HG02884 (cell line): ENCODE measurements at regions not wholly inside any gene's neighbourhood (a gene's known extent, or its start where the extent isn't known, plus 50 kb on each side); places are given as distances from the start of the nearest gene placed in this dataset.
"Not testable (repeated sequence)": the region's sequence is repeated elsewhere in the genome, so short reads cannot be mapped to it uniquely, and the experiment has no call there.

Experiments
- ATAC-seq: cut with Tn5 transposase; IDR thresholded peaks from one replicate; pipeline ENCODE4 v1.9.1; 2021; ENCODE audit warnings: mild to moderate bottlenecking, moderate library complexity; ENCODE audit not compliant: unreplicated experiment

DNA sequence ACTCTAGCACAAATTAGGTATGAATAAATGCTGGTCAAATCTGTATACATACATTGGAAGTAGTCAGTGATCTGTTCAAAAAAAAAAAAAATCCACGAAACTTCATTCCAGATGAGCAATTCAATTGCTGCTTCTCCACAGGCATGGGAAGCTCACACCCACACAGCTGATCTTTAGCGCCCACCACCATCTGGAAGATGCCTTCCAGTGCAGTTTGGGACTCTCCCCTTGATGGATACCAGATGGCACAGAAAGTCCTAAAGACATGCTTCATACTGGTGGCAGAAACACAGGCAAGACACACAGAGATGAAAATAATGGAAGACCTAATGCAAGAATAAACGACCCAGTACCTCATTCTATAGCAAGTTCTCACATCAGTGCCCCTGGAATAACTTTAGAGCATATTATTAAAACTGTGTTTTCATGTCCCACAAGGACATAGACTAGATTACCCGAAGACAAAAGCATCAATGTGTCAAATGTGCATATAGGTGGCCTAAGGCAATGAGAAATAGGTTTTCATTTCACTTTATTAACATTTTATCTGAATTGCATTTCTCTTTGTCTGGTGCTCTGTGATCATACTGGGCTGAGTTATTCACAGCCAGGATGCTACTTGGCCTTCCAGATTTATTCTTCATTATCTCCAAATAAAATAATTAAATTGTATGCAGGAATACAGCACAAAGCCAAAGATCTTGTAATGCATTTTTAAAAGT lies 135.4 kb upstream of the TAS2R1 start:
- no peak for ATAC-seq

DNA sequence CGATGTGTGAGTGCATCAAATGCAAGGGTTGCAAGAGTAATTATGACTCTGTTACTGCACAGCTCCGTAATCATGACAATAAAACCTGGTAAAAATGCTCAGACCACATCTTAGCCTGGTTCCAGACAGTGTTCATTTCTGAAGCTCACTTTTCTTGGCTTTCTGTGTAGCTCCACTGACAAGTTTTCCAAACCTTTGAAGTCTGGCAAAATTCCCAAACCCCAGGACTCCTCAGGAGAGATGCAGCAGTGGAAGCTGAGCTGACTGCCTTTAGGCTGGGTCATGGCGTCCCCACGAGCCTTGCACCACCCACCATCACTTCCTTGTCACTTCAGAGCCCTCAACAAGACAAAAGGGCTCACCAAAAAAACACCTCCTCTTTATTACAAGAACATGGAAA lies 131.6 kb upstream of the TAS2R1 start:
- ATAC-seq: no peak

DNA sequence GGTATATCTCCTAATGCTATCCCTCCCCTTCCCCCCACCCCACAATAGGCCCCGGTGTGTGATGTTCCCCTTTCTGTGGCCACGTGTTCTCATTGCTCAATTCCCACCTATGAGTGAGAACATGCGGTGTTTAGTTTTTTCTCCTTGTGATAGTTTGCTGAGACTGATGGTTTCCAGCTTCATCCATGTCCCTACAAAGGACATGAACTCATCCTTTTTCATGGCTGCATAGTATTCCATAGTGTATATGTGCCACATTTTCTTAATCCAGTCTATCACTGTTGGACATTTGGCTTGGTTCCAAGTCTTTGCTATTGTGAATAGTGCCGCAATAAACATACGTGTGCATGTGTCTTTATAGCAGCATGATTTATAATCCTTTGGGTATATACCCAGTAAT lies 122.5 kb upstream of the TAS2R1 start:
- not testable (repeated sequence) for ATAC-seq

DNA sequence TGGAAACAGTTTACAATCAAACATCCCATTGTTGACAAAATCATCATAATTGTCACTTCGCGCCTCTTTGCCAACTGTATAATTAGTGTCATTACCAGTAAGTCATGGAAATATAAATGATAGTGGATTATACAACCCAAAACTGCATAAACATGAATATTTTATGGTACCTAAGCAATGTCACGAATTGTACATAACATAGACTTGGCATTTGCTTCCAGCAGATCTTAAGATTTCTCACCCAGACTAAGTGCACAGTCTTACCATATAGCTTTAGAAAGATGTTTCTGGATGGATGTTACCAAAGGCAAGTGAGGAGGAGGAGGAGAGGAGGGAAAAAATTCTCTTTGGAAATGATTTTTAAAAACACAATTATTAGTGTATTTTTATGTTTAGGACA lies 113.4 kb upstream of the TAS2R1 start:
- no peak for ATAC-seq

DNA sequence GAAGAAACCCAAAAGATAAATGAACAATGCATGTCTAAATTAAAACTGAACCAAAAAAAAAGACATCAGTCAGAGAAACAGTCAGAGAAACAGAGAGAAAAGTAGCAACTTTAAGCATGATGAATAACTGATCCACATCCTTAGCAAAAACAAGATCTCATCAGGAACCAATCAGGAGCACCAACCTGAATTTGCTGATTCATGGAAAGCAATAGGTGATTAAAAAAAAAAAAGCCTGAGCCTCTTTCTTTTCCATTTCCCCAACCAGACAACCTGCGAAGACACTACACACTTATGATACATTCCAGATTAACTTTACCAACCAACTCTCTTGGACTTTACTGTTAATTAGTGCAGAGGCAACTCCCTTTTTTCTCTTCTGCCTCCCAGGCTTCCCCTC lies 112.7 kb upstream of the TAS2R1 start:
- no peak for ATAC-seq

DNA sequence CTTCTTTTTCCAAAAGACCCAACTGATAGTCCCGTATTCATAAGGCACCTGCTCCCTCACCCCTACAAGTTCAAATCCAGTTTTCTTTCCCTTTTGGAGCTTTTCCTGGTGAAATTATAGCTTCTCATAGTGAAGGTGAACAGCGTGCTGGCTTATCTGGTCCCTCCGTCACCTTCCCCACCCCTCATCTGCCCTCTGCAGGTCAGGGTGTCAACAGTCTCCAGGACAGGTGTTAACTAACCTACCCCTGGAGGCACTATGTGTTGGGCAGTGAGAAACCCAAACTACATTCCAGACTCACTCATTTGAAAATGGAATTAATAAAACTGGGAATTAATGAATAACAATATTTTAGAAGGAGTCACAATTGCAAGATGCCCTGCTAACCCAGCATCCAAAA lies 109.0 kb upstream of the TAS2R1 start:
- ATAC-seq: no peak

DNA sequence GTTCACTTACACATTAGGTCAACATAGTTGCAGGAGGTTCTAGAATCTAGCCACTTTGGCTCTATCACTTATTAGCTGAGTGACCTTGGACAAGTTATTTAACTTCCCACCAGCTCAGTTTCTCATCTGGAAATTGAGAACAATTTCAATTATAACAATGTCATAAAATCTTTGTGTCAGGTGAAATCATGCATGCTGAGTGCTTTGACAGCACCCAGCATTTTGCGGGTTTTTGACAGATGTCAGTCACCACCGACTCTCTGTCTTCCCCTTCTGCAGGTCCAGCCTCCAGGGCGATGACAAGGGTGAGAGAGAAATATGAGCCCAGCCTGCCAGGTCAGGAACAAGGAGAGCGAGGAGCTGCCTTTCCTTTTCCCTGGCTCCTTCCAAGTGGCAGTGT lies 107.1 kb upstream of the TAS2R1 start:
- no peak for ATAC-seq

DNA sequence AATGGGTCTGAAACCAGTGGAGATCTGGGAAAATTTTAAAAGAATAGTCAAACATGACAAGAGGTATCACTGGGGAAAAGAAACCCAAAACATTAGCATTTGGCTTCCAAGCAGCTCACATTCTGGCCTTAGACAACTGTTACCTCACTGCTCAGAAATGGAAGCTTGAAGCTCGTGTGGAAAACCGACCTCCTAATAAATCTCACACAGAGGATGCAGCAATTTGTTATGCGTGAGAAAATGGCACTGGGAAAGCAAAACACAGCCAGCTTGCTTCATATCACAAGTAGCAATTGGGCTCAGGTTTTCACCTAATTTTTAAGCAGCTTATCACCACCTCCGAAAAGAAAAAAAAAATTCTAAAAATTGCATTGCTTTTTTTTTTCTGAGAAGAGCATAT lies 103.3 kb upstream of the TAS2R1 start:
- ATAC-seq: no peak

DNA sequence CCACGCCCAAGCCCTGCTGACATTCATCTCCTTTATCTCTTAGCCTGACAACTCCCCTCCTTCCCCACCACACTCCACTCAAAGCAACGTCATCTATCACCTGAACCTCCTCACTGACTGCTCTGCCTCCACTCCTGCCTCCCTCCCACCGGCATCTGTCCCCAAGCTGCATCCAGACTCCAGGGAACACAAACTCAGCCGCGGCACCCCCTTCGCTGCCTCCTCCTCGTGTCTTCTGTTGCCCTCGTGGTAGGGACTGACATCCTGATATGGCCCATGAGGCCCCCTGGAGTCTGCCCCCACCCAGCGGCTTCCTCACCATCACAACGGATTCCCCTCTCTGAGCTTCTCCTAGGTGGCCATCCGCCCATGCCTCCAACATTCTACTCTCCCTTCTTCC lies 101.0 kb upstream of the TAS2R1 start:
- no peak for ATAC-seq

DNA sequence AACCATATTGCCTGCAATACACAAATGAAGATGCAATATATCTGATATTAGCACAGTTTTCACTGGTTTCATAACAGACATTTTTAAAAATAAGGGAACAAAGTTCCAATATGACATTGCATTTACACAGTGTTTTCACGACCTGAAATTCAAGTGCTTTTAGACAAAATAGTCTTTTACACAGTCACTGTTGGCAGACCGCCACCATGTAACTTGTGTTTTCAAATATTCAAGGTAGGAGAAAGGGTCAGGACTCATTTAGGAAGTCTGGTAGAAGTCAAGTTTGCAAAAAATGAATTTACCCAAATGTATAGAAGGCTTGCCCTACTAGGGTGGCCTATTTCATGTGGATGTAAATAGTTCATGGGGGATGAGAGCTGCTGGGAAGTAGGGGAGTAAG lies 98.1 kb upstream of the TAS2R1 start:
- no peak for ATAC-seq

DNA sequence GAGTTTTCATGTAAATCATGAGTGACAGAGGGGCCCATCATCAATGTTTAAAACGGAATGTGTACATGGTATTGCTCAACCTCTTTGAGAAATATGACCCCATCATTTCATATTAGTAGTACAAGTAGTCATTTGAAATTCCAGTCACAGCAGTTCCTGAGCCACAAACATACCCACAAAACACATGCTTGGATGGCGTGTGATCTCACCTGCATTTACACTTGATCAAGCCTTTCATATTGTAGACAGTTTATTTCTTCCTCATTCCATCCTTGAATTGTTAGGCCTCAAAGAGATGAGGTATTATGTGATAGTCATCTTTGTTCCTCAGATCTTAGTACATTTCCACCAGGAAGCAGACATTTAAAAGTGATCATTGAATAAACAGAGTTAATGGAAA lies 96.8 kb upstream of the TAS2R1 start:
- no peak for ATAC-seq

DNA sequence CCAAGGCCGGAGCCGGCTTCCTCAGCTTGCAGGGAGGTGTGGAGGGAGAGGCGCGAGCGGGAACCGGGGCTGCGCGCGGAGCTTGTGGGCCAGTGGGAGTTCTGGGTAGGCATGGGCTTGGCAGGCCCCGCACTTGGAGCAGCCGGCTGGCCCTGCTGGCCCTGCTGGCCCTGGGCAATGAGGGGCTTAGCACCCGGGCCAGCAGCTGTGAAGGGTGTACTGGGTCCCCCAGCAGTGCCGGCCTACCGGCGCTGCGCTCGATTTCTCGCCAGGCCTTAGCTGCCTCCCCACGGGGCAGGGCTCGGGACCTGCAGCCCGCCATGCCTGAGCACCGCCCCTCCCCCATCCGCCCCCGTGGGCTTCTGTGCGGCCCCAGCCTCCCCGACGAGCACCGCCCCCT lies 95.1 kb upstream of the TAS2R1 start:
- not testable (repeated sequence) for ATAC-seq

DNA sequence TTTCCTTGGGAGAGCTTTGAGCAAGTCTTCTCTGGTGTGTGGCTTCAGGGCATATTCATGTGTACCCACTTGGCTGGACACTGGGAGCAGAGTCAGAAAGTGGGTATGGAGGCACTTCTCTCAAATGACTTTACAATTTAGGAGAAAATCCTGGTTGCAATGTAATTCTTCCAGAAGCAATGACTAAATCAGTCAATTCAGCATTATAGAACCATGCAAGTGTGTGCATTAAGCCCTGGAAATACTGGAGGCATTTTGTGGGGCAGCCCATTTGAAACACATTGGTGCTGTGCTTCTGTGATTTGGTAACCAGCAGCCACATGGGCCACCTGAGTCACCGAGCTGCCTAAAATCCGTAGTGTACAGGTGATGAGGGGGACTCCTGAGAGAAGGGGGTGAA lies 94.6 kb upstream of the TAS2R1 start:
- no peak for ATAC-seq

DNA sequence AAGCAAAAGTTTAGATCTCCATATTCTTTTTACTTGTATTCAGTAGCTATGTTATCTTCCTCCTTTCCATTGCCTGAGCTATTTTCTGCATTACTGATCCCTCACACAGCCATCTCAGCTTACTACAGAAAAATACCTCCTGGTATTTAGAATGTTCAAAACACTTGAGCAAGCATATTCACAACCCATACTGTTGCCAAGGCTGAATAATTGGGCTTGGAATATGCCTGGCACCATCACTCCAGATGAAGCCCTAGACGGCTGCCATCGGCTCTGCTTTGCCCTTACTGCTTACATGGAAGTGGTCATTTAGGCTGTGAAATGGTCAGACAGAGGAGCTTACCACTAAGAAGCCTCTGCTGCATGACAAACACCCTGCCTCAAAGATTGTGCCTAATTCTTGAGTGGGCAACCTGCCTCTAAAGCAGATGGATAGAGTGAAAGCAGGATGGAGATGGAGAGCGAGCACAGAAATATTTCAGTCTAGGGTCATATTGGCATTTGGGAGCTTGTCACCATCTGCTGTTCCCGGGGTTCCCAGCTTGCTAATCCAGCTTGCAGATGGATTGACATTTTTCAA lies 92.5 kb upstream of the TAS2R1 start:
- no peak for ATAC-seq

DNA sequence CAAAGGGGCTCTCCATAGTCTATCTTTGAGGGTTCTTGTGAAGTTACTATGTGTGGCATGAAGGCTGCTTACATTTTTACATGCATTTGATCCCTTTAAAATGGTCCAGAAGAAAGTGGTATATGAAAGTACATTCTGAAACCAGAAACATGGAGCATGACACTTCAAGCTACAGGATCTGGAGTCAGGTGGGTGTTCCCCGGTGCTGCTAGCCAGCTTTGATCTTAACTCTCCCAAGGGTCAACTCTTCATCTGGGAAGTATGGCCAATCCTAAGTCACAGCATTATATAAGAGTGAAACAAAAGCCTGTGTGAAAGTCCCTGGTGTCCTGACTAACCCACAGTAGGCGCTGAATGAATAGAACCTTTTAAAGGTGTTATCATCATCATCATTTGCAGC lies 91.0 kb upstream of the TAS2R1 start:
- no peak for ATAC-seq

DNA sequence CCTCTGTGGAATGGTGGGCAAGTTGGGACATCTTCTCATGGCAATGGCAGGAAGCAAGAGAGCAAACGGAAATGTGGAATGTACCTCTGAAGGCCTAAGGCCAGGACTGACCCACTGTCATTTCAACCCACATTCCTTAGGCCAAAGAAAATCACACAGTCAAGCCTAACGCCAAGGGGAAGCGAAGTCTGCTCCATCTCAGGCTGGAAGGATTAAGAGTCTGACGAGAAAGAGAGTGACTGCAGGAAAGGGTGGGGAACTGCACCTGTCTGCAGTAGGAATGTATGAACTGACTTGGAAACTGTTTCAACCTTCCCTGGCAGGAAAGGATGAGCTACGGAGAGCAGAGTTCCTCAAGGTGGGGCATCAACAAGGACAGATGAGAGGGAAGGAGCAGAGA lies 90.2 kb upstream of the TAS2R1 start:
- ATAC-seq: no peak

DNA sequence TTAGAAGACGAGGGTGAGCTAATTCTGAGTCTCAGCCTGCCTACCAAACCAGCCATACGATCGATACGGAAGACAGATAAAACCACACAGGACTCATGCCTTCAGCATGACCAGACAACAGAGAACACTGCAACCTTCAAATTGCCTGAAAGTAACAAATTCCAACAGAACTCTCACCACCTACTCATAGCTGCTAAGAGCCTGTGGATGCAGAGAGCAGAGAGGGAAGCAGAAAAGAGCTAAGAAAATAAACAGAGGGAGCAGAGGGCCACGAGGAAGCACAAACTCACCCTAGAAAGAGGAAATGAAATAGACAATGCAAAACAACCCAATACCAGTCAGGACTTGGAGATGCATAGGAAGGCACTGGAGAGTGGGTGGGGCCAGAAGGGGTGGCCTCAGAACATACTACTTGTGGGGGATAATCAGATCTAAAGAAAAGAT lies 86.7 kb upstream of the TAS2R1 start:
- peak; percentile 68 for ATAC-seq

DNA sequence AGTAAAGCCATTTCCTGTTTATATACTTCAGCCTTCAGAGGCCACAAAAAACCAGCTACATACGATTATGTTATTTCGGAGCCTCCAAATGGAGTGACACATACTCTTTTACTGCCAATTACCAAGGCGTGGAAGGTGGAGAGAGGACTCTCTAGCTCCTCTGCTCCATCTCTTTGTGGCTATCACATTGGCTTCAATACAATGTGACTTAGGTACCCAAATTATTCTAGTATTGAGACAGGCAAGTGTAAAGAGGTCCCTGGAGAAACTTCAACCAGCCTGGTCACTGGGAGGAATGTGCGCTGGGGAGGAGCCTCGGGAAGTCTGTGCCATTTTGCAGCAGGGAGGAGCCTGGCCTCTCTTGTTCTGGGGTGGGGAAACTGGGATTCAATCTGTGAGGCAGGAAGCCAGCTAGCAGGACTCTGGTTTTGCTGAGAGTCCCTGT lies 85.8 kb upstream of the TAS2R1 start:
- no peak for ATAC-seq

DNA sequence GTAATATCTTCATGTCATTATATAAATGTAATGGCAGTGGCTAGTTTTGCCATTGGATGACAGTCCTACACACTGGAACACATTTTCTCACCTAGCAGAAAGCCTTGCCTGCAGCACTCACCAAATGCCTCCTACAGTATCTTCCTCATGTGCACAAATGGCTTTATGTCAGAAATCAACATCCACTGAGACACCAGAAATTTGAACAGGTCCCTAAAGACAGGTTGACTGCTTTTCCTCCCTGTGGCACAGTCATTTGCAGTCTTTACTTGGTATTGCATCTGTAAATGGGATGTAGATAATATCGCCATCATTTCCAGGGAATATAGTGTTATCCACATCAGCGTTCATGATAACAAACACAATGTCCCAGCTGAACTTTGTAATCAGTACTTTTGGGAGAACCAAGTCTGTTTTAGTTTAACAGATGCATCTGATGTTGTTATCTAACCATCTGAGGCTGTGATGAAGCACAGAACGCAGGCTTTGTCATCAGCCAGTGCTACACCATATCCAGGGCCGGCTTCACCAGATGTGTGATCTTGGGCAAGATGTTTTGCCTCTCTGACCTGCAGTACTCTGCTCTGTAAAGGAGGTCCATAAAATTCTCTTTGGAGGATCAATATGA lies 83.9 kb upstream of the TAS2R1 start:
- ATAC-seq: no peak

DNA sequence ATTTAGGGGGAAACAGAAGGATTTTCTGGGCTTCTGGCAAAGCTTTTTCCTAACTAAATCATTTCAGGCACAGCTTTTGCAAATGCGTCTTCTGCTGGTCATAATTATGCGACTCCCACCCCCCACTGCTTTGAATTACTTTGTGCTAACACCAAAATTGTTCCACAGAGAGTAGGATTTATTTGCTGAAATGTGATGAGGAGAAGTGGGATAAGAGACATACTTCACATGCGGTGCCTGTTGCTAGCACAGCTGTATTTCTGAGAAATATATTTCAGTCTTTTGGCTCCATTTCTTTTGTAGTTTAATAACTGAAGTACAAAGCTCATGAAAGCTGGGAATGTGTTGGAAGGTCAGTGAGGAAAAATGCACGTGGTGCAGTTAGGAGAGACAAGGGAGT lies 83.2 kb upstream of the TAS2R1 start:
- no peak for ATAC-seq

DNA sequence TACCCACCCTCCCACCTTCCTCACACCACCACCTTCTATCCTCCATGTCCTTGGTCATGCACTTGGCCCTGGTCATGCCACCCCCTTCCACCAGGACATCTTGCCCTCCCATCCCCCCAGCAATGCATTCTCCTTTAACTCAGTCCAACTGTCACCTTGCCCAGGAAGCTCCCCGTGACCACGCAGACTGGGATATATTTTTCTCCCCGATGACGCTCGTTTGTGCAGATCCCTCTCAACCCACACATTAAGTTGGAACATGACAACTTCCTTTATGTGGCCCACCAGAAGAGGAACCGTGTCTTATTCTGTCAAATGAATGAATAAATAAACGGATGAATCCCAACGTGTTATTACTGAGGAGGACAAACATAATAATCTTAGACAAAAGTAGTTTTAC lies 82.8 kb upstream of the TAS2R1 start:
- ATAC-seq: no peak

DNA sequence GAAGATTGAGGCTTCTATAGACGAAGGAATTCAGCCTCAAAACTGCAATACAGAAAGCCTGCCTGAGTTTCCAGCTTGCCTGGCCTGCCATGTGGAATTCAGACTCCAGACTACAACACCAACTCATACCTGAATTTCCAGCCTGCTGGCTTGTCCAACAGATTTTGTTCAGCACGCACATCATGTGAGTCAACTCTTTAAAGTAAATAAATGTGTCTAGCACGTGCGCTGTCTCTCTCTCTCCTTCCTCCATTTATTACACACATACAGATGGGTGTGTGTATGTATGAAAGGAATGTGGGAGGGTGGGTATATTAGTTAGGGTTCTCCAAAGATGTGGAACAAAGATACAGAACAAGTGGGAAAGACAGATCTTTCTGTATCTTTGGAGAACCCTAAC lies 82.4 kb upstream of the TAS2R1 start:
- no peak for ATAC-seq
